MM.1S (cell line): ENCODE measurements at regions not wholly inside any gene's neighbourhood (a gene's known extent, or its start where the extent isn't known, plus 50 kb on each side); places are given as distances from the start of the nearest gene placed in this dataset.

Experiments used
- DNase-seq: peaks from one replicate; pipeline ENCODE4 v3.0.0-alpha.2; 2015
- H2AFZ ChIP-seq: fragments of 300-600 bp; sonication (generic); 2 replicates; pipeline ENCODE4 v1.6.0; 2016; ENCODE audit warnings: antibody characterized with exemption, low read length
- H3F3A ChIP-seq: fragments of 300-600 bp; sonication (generic); 2 replicates; pipeline ENCODE4 v1.6.1; 2016; ENCODE audit warnings: mild to moderate bottlenecking, antibody characterized with exemption, low read length, moderate library complexity, mixed read lengths; ENCODE audit not compliant: insufficient read depth
- H3K27ac ChIP-seq: fragments of 300-600 bp; sonication (generic); 2 replicates; pipeline ENCODE4 v1.5.1; 2016; ENCODE audit warnings: mild to moderate bottlenecking, low read length
- H3K27me3 ChIP-seq: fragments of 300-600 bp; sonication (generic); replicated peaks from 2 replicates; pipeline ENCODE4 v1.6.0; 2016; ENCODE audit warnings: low read length; ENCODE audit not compliant: insufficient read depth
- H3K36me3 ChIP-seq: fragments of 300-600 bp; sonication (generic); replicated peaks from 2 replicates; pipeline ENCODE4 v1.6.1; 2016; ENCODE audit warnings: mild to moderate bottlenecking, low read length, mixed read lengths; ENCODE audit not compliant: insufficient read depth
- H3K4me1 ChIP-seq: fragments of 300-600 bp; sonication (generic); 2 replicates; pipeline ENCODE4 v1.6.1; 2016; ENCODE audit warnings: low read length, mixed read lengths
- H3K4me2 ChIP-seq: fragments of 300-600 bp; sonication (generic); 2 replicates; pipeline ENCODE4 v1.6.0; 2016; ENCODE audit warnings: low read depth, low read length
- H3K4me3 ChIP-seq: fragments of 300-600 bp; sonication (generic); 2 replicates; pipeline ENCODE4 v1.5.1; 2016; ENCODE audit warnings: low read length, mixed read lengths
- H3K79me2 ChIP-seq: fragments of 300-600 bp; sonication (generic); 2 replicates; pipeline ENCODE4 v1.6.1; 2016; ENCODE audit warnings: mixed run types, low read length, mixed read lengths
- H3K9ac ChIP-seq: fragments of 300-600 bp; sonication (generic); 2 replicates; pipeline ENCODE4 v1.6.1; 2016; ENCODE audit warnings: low read length, mixed read lengths
- H3K9me2 ChIP-seq: fragments of 300-600 bp; sonication (generic); replicated peaks from 2 replicates; pipeline ENCODE4 v1.6.1; 2016; ENCODE audit warnings: mild to moderate bottlenecking, low read length, mixed read lengths; ENCODE audit not compliant: insufficient read depth
- H3K9me3 ChIP-seq: fragments of 300-600 bp; sonication (generic); replicated peaks from 2 replicates; pipeline ENCODE4 v1.6.1; 2016; ENCODE audit warnings: mild to moderate bottlenecking, low read length, mixed read lengths; ENCODE audit not compliant: insufficient read depth
- H4K20me1 ChIP-seq: fragments of 300-600 bp; sonication (generic); 2 replicates; pipeline ENCODE4 v1.6.1; 2016; ENCODE audit warnings: mild to moderate bottlenecking, low read length, moderate library complexity, mixed read lengths; ENCODE audit not compliant: insufficient read depth
- EZH2 ChIP-seq: fragments of 300-600 bp; sonication (generic); optimal IDR thresholded peaks from 2 replicates; pipeline ENCODE3; 2017; ENCODE audit warnings: low read depth, mild to moderate bottlenecking, antibody characterized with exemption, low read length, mixed read lengths
- EZH2phosphoT487 ChIP-seq: fragments of 300-600 bp; sonication (generic); IDR thresholded peaks from 2 replicates; pipeline ENCODE4 v1.6.1; 2018; ENCODE audit warnings: antibody characterized with exemption, low read length
- TF ChIP-seq, protein P1 (sequence below): fragments of 300-600 bp; sonication (generic); IDR thresholded peaks from 2 replicates; pipeline ENCODE4 v1.5.1; 2016; ENCODE audit warnings: antibody characterized with exemption, low read length, mixed read lengths

DNA sequence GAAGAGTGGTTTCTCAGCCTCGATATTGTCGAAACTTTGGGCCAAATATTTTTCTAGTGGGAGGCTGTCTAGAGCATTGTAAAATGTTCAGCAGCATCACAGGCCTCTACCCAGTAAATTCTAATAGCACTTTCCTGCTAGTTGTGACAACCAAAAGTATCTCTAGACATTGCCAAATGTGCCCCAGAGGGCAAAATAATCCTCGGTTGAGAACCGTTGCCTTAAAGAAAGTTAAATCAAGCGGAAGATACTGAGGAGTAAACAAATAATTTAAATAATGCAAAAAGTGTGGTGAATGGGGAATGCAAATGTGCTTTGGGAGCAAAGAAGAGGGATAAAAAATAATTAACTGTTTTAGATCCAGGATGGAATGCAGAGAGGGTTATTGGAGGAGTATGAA, 106.4 kb upstream of the ASCC3 start:
- H3K9ac ChIP-seq: no peak overlapping the region
- H3F3A ChIP-seq: no peaks in the 10 kb centered on the region
- H3K79me2 ChIP-seq: no peaks in the 10 kb centered on the region
- DNase-seq: no peak
- no peak overlapping the region for H3K27ac ChIP-seq
- no peaks in the 10 kb centered on the region for H3K4me1 ChIP-seq
- H3K36me3 ChIP-seq: no peaks in the 10 kb centered on the region
- no peak overlapping the region for H3K4me2 ChIP-seq
- no peaks in the 10 kb centered on the region for H4K20me1 ChIP-seq
- H2AFZ ChIP-seq: no peak overlapping the region
- no peaks in the 10 kb centered on the region for H3K9me2 ChIP-seq
- H3K27me3 ChIP-seq: no peaks in the 10 kb centered on the region
- no peaks in the 10 kb centered on the region for H3K9me3 ChIP-seq
- H3K4me3 ChIP-seq: no peak overlapping the region
- TF ChIP-seq EZH2: no peak
- TF ChIP-seq, protein P1, sequence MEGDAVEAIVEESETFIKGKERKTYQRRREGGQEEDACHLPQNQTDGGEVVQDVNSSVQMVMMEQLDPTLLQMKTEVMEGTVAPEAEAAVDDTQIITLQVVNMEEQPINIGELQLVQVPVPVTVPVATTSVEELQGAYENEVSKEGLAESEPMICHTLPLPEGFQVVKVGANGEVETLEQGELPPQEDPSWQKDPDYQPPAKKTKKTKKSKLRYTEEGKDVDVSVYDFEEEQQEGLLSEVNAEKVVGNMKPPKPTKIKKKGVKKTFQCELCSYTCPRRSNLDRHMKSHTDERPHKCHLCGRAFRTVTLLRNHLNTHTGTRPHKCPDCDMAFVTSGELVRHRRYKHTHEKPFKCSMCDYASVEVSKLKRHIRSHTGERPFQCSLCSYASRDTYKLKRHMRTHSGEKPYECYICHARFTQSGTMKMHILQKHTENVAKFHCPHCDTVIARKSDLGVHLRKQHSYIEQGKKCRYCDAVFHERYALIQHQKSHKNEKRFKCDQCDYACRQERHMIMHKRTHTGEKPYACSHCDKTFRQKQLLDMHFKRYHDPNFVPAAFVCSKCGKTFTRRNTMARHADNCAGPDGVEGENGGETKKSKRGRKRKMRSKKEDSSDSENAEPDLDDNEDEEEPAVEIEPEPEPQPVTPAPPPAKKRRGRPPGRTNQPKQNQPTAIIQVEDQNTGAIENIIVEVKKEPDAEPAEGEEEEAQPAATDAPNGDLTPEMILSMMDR: no peak
- TF ChIP-seq EZH2phosphoT487: no peak

DNA sequence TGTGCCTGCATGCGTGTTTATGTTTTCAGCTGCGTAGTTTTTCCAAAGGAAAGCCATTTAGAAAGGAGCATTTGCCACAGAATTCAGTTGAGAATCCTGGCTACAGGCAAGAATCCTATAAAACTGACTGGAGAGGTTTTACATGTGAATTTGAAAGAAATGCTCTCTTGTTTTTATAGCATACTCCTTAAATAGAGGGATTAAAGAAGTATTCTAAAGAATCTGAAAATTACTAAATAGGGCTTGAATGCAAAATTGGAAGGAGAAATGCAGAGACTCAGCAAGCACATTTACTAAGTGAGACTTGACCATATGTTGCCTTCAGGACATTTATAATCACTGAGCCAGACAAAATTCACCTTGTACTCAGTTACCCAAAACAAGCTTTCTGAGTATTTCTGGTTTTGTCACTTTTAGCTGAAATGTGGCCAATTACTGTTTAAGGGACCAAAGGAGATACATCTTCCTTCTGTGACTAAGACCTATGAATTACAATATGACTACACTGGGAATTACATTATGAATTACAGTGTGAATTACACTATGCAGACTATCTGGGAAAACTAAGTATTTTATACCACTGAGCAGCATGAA, 107.4 kb upstream of the ASCC3 start:
- Histone ChIP-seq H3K79me2 (no peaks in the 10 kb centered on the region), H3K36me3 (no peaks in the 10 kb centered on the region), H3K4me1 (no peaks in the 10 kb centered on the region), H3F3A (no peaks in the 10 kb centered on the region), H3K4me3 (no peak overlapping the region), H2AFZ (no peak overlapping the region), H3K9me3 (no peaks in the 10 kb centered on the region), H3K4me2 (no peak overlapping the region), H3K9ac (no peak overlapping the region), H3K27me3 (no peaks in the 10 kb centered on the region), H4K20me1 (no peaks in the 10 kb centered on the region), H3K27ac (no peak overlapping the region), H3K9me2 (no peaks in the 10 kb centered on the region)
- no peak for DNase-seq
- TF ChIP-seq EZH2phosphoT487: no peak
- TF ChIP-seq EZH2: no peak
- TF ChIP-seq, protein P1: no peak

DNA sequence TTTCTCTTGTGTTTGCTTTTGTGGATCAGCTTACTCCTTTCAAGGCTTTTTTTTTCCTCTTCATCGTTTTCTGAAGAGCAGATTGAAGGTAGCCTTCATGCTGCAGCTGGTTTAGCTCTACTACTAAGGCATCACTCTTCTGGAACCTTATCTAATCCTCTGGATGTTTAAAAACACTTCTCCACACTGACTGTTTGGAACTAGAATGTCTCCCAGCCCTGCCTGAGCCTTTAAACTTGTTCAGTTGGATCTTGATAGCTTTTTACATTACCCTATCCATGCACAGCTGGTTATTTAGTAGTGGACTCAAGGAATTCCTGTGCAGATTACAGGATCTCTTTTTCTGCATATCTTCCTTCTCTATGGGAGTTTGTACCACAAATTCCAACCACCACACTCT, 108.9 kb upstream of the ASCC3 start:
- Histone ChIP-seq H4K20me1 (no peaks in the 10 kb centered on the region), H3K27ac (no peak overlapping the region), H3K4me3 (no peak overlapping the region), H3K36me3 (no peaks in the 10 kb centered on the region), H3K27me3 (no peaks in the 10 kb centered on the region), H3K9me2 (no peaks in the 10 kb centered on the region), H3K4me1 (no peaks in the 10 kb centered on the region), H3K79me2 (no peaks in the 10 kb centered on the region), H3K9me3 (no peaks in the 10 kb centered on the region), H3K9ac (no peak overlapping the region), H3K4me2 (no peak overlapping the region), H3F3A (no peaks in the 10 kb centered on the region), H2AFZ (no peak overlapping the region)
- DNase-seq: no peak
- TF ChIP-seq, protein P1: no peak
- TF ChIP-seq EZH2phosphoT487 (no peak), EZH2 (no peak)
